ENCODE measurements at regions not wholly inside any gene's neighbourhood (a gene's known extent, or its start where the extent isn't known, plus 50 kb on each side); places are given as distances from the start of the nearest gene placed in this dataset.
"Not testable (repeated sequence)": the region's sequence is repeated elsewhere in the genome, so short reads cannot be mapped to it uniquely, and the experiment has no call there.

DNA sequence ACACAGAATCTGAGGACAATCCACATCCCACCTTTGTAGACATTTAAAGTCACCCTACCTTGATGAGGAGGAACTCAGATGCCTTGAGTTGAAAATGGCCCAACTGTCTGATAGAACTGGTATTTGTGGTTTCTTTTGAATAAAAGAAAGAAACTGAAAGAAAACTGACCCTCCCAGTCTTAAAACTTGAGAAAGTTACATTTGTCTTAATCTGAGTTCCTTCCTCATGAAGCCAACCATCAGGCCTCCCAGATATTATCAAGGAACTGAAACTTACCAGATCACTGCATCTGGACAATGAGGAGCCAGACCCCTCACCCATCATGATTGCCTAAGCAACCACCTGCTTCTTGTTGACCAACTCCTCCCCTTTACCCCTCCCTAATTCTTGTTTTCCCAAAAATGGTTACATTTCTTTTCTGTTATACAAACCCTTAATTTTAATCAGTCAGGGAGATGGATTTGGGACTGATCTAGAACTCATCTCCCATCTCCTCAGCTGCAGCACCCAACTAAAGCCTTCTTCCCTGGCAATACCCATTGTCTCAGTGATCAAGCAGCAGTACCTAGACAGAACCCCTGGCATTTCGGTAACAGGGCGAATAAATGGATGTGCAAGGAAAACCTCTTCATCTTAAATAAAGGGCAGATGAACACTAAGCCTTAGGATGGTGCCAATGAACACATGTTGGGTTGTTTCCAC, 72.0 kb upstream of the RESF1 start:
- H3K27me3 ChIP-seq (ENCODE audit: control insufficient read depth in 3 of 3, insufficient read depth in 3 of 3, low read length in 3 of 3), result no peaks in the 10 kb centered on the region
- H3K9ac ChIP-seq (ENCODE audit: low read depth in 1 of 3, low read length in 3 of 3), result no peak overlapping the region
- no peaks in the 10 kb centered on the region for H3K4me1 ChIP-seq (ENCODE audit: control insufficient read depth in 3 of 3, insufficient read depth in 3 of 3, low read length in 3 of 3)
- peak overlapping the region; percentile 25 for H3K27ac ChIP-seq (ENCODE audit: low read depth, low read length)
- peak overlapping the region in 1 of 3 donors; percentile 24 for H3K4me3 ChIP-seq (ENCODE audit: low read length in 3 of 3)
- no peaks in the 10 kb centered on the region for H3K36me3 ChIP-seq (ENCODE audit: control insufficient read depth in 3 of 3, insufficient read depth in 3 of 3, low read length in 3 of 3)
- H3K9me3 ChIP-seq (ENCODE audit: control insufficient read depth in 3 of 3, low read length in 3 of 3), result no peaks in the 10 kb centered on the region

DNA sequence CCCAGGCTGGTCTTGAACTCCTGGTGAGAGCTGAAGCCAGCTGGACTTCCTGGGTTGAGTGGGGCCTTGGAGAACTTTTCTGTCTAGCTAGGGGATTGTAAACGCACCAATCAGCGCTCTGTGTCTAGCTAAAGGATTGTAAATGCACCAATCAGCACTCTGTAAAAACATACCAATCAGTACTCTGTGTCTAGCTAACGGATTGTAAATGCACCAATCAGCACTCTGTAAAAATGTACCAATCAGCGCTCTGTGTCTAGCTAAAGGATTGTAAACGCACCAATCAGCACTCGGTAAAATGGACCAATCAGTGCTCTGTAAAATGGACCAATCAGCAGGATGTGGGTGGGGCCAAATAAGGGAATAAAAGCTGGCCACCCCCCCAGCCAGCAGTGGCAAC, 76.5 kb upstream of the RESF1 start:
- not testable (repeated sequence) for H3K27me3 ChIP-seq (ENCODE audit: control insufficient read depth in 3 of 3, insufficient read depth in 3 of 3, low read length in 3 of 3); H3K27ac ChIP-seq (ENCODE audit: low read depth, low read length); H3K9ac ChIP-seq (ENCODE audit: low read depth in 1 of 3, low read length in 3 of 3); H3K9me3 ChIP-seq (ENCODE audit: control insufficient read depth in 3 of 3, low read length in 3 of 3); H3K36me3 ChIP-seq (ENCODE audit: control insufficient read depth in 3 of 3, insufficient read depth in 3 of 3, low read length in 3 of 3); H3K4me3 ChIP-seq (ENCODE audit: low read length in 3 of 3); H3K4me1 ChIP-seq (ENCODE audit: control insufficient read depth in 3 of 3, insufficient read depth in 3 of 3, low read length in 3 of 3)

DNA sequence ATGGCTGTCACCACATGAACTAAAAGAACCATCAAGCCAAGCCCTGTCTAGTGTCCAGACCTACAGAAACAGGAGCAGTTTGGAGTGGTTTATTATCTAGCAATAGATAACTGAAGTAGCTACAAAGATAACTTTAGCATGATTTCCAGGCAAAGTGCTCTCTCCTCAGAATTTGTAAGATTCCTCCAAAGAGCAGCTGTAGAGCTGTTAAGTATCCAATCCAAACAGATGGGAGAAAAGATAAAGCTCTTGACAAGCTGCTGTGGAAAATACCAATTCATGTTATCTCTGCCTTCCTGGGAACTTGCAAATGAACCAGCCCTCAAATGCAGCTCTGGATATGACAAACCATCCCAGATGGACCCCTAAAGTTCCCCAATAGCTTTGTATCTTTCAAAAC, 78.9 kb upstream of the RESF1 start:
- H3K36me3 ChIP-seq (ENCODE audit: control insufficient read depth in 3 of 3, insufficient read depth in 3 of 3, low read length in 3 of 3), result no peaks in the 10 kb centered on the region
- H3K4me3 ChIP-seq (ENCODE audit: low read length in 3 of 3), result no peak overlapping the region
- H3K27me3 ChIP-seq (ENCODE audit: control insufficient read depth in 3 of 3, insufficient read depth in 3 of 3, low read length in 3 of 3), result no peaks in the 10 kb centered on the region
- H3K27ac ChIP-seq (ENCODE audit: low read depth, low read length), result no peak overlapping the region
- H3K9ac ChIP-seq (ENCODE audit: low read depth in 1 of 3, low read length in 3 of 3), result no peak overlapping the region
- peaks cover 0 to under 1% (median 0%) of the 10 kb centered on the region in 3 donors for H3K4me1 ChIP-seq (ENCODE audit: control insufficient read depth in 3 of 3, insufficient read depth in 3 of 3, low read length in 3 of 3)
- no peaks in the 10 kb centered on the region for H3K9me3 ChIP-seq (ENCODE audit: control insufficient read depth in 3 of 3, low read length in 3 of 3)

DNA sequence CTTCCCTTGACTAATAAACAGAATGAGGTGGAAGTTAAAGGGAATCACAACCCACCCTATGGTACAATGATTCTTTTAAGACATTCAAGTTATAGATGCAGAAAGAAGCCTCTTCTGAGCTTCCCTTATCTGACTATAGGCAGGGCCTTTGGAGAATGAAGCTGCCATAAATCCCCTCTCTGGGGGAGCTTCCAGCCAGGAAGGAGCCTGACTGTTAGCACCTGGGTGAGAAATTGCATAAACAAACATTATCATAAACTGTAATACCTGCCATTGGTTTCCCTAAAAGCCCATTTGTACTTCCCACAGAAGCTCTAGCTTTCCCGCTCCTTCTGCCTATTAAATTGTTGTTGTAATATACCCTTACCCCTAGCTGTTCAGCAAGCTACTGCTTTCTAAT, 81.3 kb upstream of the RESF1 start:
- Histone ChIP-seq H3K9ac (ENCODE audit: low read depth in 1 of 3, low read length in 3 of 3) (no peak overlapping the region), H3K4me1 (ENCODE audit: control insufficient read depth in 3 of 3, insufficient read depth in 3 of 3, low read length in 3 of 3) (peaks cover 0 to 3% (median 2%) of the 10 kb centered on the region in 3 donors), H3K9me3 (ENCODE audit: control insufficient read depth in 3 of 3, low read length in 3 of 3) (no peaks in the 10 kb centered on the region), H3K27ac (ENCODE audit: low read depth, low read length) (no peak overlapping the region), H3K27me3 (ENCODE audit: control insufficient read depth in 3 of 3, insufficient read depth in 3 of 3, low read length in 3 of 3) (no peaks in the 10 kb centered on the region), H3K4me3 (ENCODE audit: low read length in 3 of 3) (no peak overlapping the region), H3K36me3 (ENCODE audit: control insufficient read depth in 3 of 3, insufficient read depth in 3 of 3, low read length in 3 of 3) (no peaks in the 10 kb centered on the region)

DNA sequence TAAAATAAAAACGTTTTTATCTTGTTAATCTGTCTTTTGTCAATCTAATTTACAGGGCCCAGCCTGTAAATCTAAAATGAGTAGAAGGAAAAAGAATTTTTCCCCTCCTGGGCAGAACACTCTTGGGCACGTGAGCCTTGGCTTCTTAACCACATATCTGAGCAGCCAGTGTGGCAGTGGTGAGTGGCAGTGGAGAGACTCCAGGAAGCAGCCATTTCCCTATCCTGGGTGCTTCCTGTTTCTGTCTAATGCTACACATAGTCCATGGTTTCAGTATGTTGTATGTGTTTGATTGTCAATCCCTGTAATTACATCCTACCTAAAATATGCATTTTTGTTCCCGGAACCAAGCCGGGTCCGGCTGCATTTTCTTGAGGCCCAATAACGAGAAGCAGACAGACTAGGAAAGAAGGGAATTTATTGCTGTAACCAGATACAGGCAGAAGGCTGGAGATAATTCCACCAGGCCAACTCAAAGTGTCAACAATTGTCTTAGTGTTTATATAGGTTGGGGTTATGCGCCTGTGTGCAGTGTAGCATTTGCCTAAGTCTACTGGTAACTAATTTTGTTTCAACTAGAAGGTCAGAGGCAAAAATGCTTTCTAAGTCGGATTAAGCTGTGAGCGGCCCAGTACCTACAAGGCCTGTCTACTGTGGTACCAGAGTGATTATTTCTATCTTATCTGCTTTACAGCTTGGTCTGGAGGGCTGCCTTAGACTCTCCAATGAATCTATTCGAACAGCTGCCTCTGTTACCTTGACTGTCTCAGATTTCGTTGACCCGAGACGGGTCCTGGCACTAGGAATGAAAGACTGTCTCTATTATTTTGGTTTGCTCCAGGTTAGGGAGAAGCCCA, 82.4 kb upstream of the RESF1 start:
- Histone ChIP-seq H3K27me3 (ENCODE audit: control insufficient read depth in 3 of 3, insufficient read depth in 3 of 3, low read length in 3 of 3) (no peaks in the 10 kb centered on the region), H3K4me3 (ENCODE audit: low read length in 3 of 3) (no peak overlapping the region), H3K9me3 (ENCODE audit: control insufficient read depth in 3 of 3, low read length in 3 of 3) (no peaks in the 10 kb centered on the region), H3K4me1 (ENCODE audit: control insufficient read depth in 3 of 3, insufficient read depth in 3 of 3, low read length in 3 of 3) (peaks cover 0 to 3% (median 2%) of the 10 kb centered on the region in 3 donors), H3K27ac (ENCODE audit: low read depth, low read length) (no peak overlapping the region), H3K36me3 (ENCODE audit: control insufficient read depth in 3 of 3, insufficient read depth in 3 of 3, low read length in 3 of 3) (no peaks in the 10 kb centered on the region), H3K9ac (ENCODE audit: low read depth in 1 of 3, low read length in 3 of 3) (no peak overlapping the region)

DNA sequence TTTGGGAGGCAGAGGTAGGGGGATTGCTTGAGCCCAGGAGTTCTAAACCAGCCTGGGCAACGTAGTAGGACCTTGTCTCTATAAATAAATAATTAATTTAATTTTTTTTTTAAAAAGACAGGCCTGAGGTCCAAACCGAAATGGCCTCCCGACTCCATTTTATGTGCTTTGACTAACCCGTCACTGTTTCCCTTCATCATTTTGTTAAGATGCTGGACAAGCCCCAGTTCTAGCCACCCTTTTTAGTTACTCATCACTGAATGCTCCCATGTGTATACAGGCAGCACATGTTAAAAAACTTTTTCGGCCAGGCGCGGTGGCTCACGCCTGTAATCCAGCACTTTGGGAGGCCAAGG, 83.6 kb upstream of the RESF1 start:
- Histone ChIP-seq H3K27ac (ENCODE audit: low read depth, low read length) (no peak overlapping the region), H3K4me3 (ENCODE audit: low read length in 3 of 3) (no peak overlapping the region), H3K9me3 (ENCODE audit: control insufficient read depth in 3 of 3, low read length in 3 of 3) (no peaks in the 10 kb centered on the region), H3K9ac (ENCODE audit: low read depth in 1 of 3, low read length in 3 of 3) (no peak overlapping the region), H3K27me3 (ENCODE audit: control insufficient read depth in 3 of 3, insufficient read depth in 3 of 3, low read length in 3 of 3) (no peaks in the 10 kb centered on the region), H3K4me1 (ENCODE audit: control insufficient read depth in 3 of 3, insufficient read depth in 3 of 3, low read length in 3 of 3) (peaks cover 0 to 3% (median 2%) of the 10 kb centered on the region in 3 donors), H3K36me3 (ENCODE audit: control insufficient read depth in 3 of 3, insufficient read depth in 3 of 3, low read length in 3 of 3) (no peaks in the 10 kb centered on the region)

DNA sequence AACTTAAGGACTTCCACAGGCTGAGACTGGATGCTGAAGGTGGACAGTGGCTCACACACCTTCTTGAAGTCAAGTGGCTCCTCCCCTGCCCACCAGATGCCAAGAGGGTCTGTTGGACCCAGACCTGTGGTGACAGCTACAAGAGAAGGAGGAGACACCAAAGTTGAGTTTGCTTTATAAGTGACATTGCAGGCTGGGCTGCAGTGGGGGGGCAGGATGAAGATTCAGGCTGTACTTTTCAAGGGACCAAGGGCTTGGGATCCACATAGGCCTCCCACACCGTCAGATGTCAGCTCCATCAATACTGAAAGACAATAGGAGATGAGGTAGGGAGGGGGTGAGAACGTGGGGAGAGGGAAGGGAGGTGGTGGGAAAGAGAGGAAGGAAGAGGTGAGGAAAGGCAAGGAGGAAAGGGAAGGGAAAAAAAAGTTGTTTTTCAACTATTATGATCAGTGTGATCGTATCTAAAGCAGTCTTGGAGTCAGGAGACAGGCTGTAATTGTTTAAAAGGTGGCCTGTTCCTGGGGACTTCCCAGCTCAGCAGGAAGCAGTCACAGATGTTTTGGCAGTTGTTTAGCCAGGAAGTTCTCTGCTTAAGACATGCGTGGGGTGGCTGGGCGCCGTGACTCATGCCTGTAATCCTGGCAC, 84.1 kb upstream of the RESF1 start:
- peak overlapping the region; percentile 50 for H3K27ac ChIP-seq (ENCODE audit: low read depth, low read length)
- H3K9ac ChIP-seq (ENCODE audit: low read depth in 1 of 3, low read length in 3 of 3), result no peak overlapping the region
- no peaks in the 10 kb centered on the region for H3K36me3 ChIP-seq (ENCODE audit: control insufficient read depth in 3 of 3, insufficient read depth in 3 of 3, low read length in 3 of 3)
- no peaks in the 10 kb centered on the region for H3K27me3 ChIP-seq (ENCODE audit: control insufficient read depth in 3 of 3, insufficient read depth in 3 of 3, low read length in 3 of 3)
- H3K4me1 ChIP-seq (ENCODE audit: control insufficient read depth in 3 of 3, insufficient read depth in 3 of 3, low read length in 3 of 3), result peaks cover 0 to 3% (median 2%) of the 10 kb centered on the region in 3 donors
- peak overlapping the region in 1 of 3 donors; percentile 2 for H3K4me3 ChIP-seq (ENCODE audit: low read length in 3 of 3)
- H3K9me3 ChIP-seq (ENCODE audit: control insufficient read depth in 3 of 3, low read length in 3 of 3), result no peaks in the 10 kb centered on the region

DNA sequence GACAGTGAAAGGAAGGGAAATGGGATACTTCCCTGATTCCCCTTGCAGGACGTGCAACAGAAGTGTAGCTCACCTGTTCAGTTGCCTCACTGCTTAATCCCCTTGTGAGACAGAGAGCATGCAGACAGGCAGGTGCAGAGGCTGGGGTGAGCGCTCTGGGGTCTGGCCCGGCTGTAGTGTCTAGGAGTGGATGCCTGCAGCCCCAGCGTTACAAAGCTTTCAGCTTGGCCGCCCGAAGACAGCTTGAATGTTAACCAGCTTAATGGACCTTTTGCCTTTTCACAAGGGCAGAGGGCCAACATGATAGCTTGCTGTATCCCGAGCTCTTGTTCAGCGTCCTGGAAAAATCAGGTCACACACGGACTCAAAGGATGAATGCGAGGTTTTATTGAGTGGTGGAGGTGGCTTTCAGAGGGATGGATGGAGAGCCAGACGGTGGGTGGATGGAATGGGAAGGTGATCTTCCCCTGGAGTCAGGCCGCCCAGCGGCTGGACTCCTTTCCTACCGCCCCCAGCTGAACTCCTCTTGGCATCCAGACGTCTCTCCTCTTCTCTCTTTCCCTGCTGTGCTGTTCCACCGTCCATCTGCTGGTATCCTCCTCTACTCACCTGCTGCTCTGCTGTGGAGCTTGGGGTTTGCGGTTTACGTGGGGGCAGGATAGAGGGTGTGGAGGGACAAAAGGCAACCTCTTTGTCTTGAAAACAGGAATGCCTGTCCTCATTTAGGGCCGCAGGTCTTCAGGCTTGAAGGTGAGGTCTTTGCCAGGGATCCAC, 86.2 kb upstream of the RESF1 start:
- Histone ChIP-seq H3K4me3 (ENCODE audit: low read length in 3 of 3) (no peak overlapping the region), H3K4me1 (ENCODE audit: control insufficient read depth in 3 of 3, insufficient read depth in 3 of 3, low read length in 3 of 3) (peaks cover 0 to 3% (median 2%) of the 10 kb centered on the region in 3 donors), H3K27me3 (ENCODE audit: control insufficient read depth in 3 of 3, insufficient read depth in 3 of 3, low read length in 3 of 3) (no peaks in the 10 kb centered on the region), H3K9me3 (ENCODE audit: control insufficient read depth in 3 of 3, low read length in 3 of 3) (no peaks in the 10 kb centered on the region), H3K9ac (ENCODE audit: low read depth in 1 of 3, low read length in 3 of 3) (no peak overlapping the region), H3K36me3 (ENCODE audit: control insufficient read depth in 3 of 3, insufficient read depth in 3 of 3, low read length in 3 of 3) (no peaks in the 10 kb centered on the region), H3K27ac (ENCODE audit: low read depth, low read length) (no peak overlapping the region)

DNA sequence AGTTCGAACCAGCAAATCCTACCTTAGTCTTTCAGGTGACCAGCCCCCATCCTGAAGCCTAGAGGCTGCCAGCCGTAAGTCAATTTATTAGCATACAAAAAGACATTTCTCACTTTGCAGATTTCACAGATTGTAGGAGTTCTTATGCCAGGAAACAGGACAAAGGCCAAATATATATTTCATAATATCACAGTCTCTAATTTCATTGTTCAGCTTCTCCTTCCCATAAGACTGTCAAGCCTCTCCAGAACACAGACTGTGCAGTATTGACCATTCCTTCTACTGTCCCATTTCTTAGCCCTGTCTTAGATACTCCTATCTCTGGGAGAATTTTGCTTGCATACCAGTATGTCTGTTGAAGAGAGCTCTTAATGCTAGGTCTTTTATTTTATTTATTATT, 89.2 kb upstream of the RESF1 start:
- Histone ChIP-seq H3K27me3 (ENCODE audit: control insufficient read depth in 3 of 3, insufficient read depth in 3 of 3, low read length in 3 of 3) (no peaks in the 10 kb centered on the region), H3K9me3 (ENCODE audit: control insufficient read depth in 3 of 3, low read length in 3 of 3) (no peaks in the 10 kb centered on the region), H3K27ac (ENCODE audit: low read depth, low read length) (no peak overlapping the region), H3K4me3 (ENCODE audit: low read length in 3 of 3) (no peak overlapping the region), H3K4me1 (ENCODE audit: control insufficient read depth in 3 of 3, insufficient read depth in 3 of 3, low read length in 3 of 3) (peaks cover 0 to 3% (median 0%) of the 10 kb centered on the region in 3 donors), H3K9ac (ENCODE audit: low read depth in 1 of 3, low read length in 3 of 3) (no peak overlapping the region), H3K36me3 (ENCODE audit: control insufficient read depth in 3 of 3, insufficient read depth in 3 of 3, low read length in 3 of 3) (no peaks in the 10 kb centered on the region)
